ENCODE measurements at regions not wholly inside any gene's neighbourhood (a gene's known extent, or its start where the extent isn't known, plus 50 kb on each side); places are given as distances from the start of the nearest gene placed in this dataset.
"Not testable (repeated sequence)": the region's sequence is repeated elsewhere in the genome, so short reads cannot be mapped to it uniquely, and the experiment has no call there.

GRCh38 chr21:35748678-35749314, 311.5 kb downstream of the SETD4 start:
- DNase-seq (ENCODE audit: low read depth): no peak

- no peak for DNase-seq (ENCODE audit: low read depth)
These were observed 316.8 kb downstream of the SETD4 start for GRCh38 chr21:35743571-35743970.

GRCh38 chr21:35738347-35738961, 321.9 kb downstream of the SETD4 start:
- DNase-seq (ENCODE audit: low read depth): no peak

- DNase-seq (ENCODE audit: low read depth): peak; percentile 5
These were observed 322.4 kb downstream of the SETD4 start for GRCh38 chr21:35737899-35738346.

GRCh38 chr21:35737449-35737848, 322.9 kb downstream of the SETD4 start:
- no peak for DNase-seq (ENCODE audit: low read depth)

GRCh38 chr21:35732788-35733187, 327.5 kb downstream of the SETD4 start:
- DNase-seq (ENCODE audit: low read depth): no peak

GRCh38 chr21:35730325-35730724, 330.0 kb downstream of the SETD4 start:
- DNase-seq (ENCODE audit: low read depth): no peak

- DNase-seq (ENCODE audit: low read depth): no peak
These were observed 332.5 kb downstream of the SETD4 start for GRCh38 chr21:35727830-35728229.

GRCh38 chr21:35724156-35724555, 336.2 kb downstream of the SETD4 start:
- no peak for DNase-seq (ENCODE audit: low read depth)

GRCh38 chr21:35721701-35722100, 338.6 kb downstream of the SETD4 start:
- no peak for DNase-seq (ENCODE audit: low read depth)

GRCh38 chr21:35720208-35720731, 340.1 kb downstream of the SETD4 start:
- no peak for DNase-seq (ENCODE audit: low read depth)

- DNase-seq (ENCODE audit: low read depth): no peak
These were observed 341.2 kb downstream of the SETD4 start for GRCh38 chr21:35719080-35719479.

GRCh38 chr21:35716876-35717565, 343.3 kb downstream of the SETD4 start:
- DNase-seq (ENCODE audit: low read depth): no peak

- no peak for DNase-seq (ENCODE audit: low read depth)
These were observed 346.4 kb downstream of the SETD4 start for GRCh38 chr21:35713914-35714313.

- DNase-seq (ENCODE audit: low read depth): no peak
These were observed 348.7 kb downstream of the SETD4 start for GRCh38 chr21:35711661-35712060.

- no peak for DNase-seq (ENCODE audit: low read depth)
These were observed 349.1 kb downstream of the SETD4 start for GRCh38 chr21:35711213-35711612.

GRCh38 chr21:35709990-35710389, 350.3 kb downstream of the SETD4 start:
- not testable (repeated sequence) for DNase-seq (ENCODE audit: low read depth)

- DNase-seq (ENCODE audit: low read depth): no peak
These were observed 354.4 kb downstream of the SETD4 start for GRCh38 chr21:35705888-35706287.

- DNase-seq (ENCODE audit: low read depth): no peak
These were observed 355.0 kb downstream of the SETD4 start for GRCh38 chr21:35705237-35705887.

GRCh38 chr21:35703704-35704103, 356.6 kb downstream of the SETD4 start:
- DNase-seq (ENCODE audit: low read depth): no peak

- DNase-seq (ENCODE audit: low read depth): no peak
These were observed 361.0 kb downstream of the SETD4 start for GRCh38 chr21:35699361-35699760.

GRCh38 chr21:35697321-35697808, 363.0 kb downstream of the SETD4 start:
- DNase-seq (ENCODE audit: low read depth): no peak

Data from CMK (cell line).